ENCODE measurements at regions not wholly inside any gene's neighbourhood (a gene's known extent, or its start where the extent isn't known, plus 50 kb on each side); places are given as distances from the start of the nearest gene placed in this dataset.
"Not testable (repeated sequence)": the region's sequence is repeated elsewhere in the genome, so short reads cannot be mapped to it uniquely, and the experiment has no call there.

DNA sequence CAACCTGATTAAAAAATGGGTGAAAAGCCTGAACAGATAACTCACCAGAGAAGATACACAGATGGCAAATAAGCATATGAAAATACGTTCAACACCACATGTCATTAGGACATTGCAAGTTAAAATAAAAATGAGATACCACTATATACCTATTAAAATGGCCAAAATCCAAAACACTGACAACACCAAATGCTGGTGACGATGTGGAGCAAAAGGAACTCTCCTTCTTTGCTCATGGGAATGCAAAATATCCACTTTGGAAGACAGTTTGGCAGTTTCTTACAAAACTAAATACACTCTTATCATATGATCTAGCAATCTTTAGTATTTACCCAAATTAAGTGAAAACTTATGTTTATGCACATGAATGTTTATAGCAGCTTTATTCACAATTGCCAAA lies 100.5 kb upstream of the ARID1B start:
- no peaks in the 10 kb centered on the region for H3K9me3 ChIP-seq (ENCODE audit: control insufficient read depth, low read length)
- H3K4me1 ChIP-seq = no peaks in the 10 kb centered on the region
- no peaks in the 10 kb centered on the region for H3K27me3 ChIP-seq (ENCODE audit: control insufficient read depth, insufficient read depth, low read length)

DNA sequence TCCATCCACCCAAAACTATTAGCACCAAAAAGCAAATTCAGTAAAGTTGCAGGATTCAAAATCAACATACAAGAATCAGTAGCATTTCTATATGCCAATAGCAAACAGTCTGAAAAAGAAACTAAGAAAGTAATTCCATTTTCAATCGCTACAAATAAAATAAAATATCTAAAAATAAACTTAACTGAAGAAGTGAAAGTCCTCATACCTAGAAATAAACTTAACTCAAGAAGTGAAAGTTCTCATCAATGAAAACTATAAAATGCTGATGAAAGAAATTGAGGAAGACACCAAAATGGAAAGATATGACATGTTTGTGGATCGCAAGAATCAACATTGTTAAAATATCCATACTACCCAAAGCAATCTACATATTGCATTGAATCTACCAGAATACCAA lies 103.0 kb upstream of the ARID1B start:
- Histone ChIP-seq H3K4me2 (ENCODE audit: low read length) (no peak overlapping the region), H2AFZ (no peak overlapping the region), H3K9me3 (ENCODE audit: control insufficient read depth, low read length) (no peaks in the 10 kb centered on the region), H3K27ac (no peak overlapping the region), H3K36me3 (ENCODE audit: control insufficient read depth, insufficient read depth, low read length) (no peaks in the 10 kb centered on the region), H3K79me2 (no peaks in the 10 kb centered on the region), H3K9ac (no peak overlapping the region), H3K27me3 (ENCODE audit: control insufficient read depth, insufficient read depth, low read length) (no peaks in the 10 kb centered on the region), H3K4me3 (ENCODE audit: low read depth, low read length) (no peak overlapping the region), H3K4me1 (no peaks in the 10 kb centered on the region)
- TF ChIP-seq, protein P1, sequence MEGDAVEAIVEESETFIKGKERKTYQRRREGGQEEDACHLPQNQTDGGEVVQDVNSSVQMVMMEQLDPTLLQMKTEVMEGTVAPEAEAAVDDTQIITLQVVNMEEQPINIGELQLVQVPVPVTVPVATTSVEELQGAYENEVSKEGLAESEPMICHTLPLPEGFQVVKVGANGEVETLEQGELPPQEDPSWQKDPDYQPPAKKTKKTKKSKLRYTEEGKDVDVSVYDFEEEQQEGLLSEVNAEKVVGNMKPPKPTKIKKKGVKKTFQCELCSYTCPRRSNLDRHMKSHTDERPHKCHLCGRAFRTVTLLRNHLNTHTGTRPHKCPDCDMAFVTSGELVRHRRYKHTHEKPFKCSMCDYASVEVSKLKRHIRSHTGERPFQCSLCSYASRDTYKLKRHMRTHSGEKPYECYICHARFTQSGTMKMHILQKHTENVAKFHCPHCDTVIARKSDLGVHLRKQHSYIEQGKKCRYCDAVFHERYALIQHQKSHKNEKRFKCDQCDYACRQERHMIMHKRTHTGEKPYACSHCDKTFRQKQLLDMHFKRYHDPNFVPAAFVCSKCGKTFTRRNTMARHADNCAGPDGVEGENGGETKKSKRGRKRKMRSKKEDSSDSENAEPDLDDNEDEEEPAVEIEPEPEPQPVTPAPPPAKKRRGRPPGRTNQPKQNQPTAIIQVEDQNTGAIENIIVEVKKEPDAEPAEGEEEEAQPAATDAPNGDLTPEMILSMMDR (IDR thresholded peaks at IDR 0.05) = no peak

More for the DNA sequence above, 100.5 kb upstream of the ARID1B start:
- Histone ChIP-seq H2AFZ (no peak overlapping the region), H3K79me2 (no peaks in the 10 kb centered on the region), H3K4me2 (ENCODE audit: low read length) (no peak overlapping the region), H3K4me3 (ENCODE audit: low read depth, low read length) (no peak overlapping the region), H3K27ac (no peak overlapping the region), H3K9ac (no peak overlapping the region), H3K36me3 (ENCODE audit: control insufficient read depth, insufficient read depth, low read length) (no peaks in the 10 kb centered on the region)
- TF ChIP-seq, protein P1 (IDR thresholded peaks at IDR 0.05) = no peak

DNA sequence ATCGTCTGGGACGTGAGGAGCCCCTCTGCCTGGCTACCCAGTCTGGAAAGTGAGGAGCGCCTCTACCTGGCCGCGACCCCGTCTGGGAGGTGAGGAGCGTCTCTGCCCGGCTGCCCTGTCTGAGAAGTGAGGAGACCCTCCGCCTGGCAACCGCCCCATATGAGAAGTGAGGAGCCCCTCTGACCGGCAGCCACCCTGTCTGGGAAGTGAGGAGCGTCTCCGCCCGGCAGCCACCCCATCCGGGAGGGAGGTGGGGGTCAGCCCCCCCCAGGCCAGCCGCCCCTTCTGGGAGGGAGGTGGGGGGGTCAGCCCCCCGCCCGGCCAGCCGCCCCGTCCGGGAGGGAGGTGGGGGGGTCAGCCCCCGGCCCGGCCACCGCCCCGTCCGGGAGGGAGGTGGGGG lies 107.1 kb upstream of the ARID1B start:
- not testable (repeated sequence) for H3K9ac ChIP-seq; H3K79me2 ChIP-seq; H3K9me3 ChIP-seq (ENCODE audit: control insufficient read depth, low read length); H3K36me3 ChIP-seq (ENCODE audit: control insufficient read depth, insufficient read depth, low read length); H3K4me1 ChIP-seq; H3K27ac ChIP-seq; H3K4me2 ChIP-seq (ENCODE audit: low read length); H2AFZ ChIP-seq; H3K27me3 ChIP-seq (ENCODE audit: control insufficient read depth, insufficient read depth, low read length); H3K4me3 ChIP-seq (ENCODE audit: low read depth, low read length)

DNA sequence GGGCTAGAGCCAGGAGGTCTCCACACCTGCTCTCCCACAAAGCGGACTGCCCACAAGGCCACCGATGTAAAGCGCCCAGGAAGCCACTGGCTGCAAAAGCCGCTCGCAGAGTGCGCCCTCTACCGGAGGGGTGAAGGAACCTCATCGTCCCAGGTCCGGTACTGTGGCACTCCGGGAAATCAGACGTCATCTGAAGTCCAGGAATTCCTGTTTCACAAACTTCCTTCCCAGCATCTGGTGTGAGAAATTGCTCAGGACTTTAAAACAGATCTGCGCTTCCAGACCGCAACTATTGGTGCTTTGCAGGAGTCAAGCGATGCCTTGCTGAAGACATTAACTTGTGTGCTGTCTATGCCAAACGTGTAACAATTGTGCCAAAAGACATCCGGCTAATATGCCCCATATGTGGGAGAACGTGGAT lies 115.1 kb upstream of the ARID1B start:
- H3K4me2 ChIP-seq (ENCODE audit: low read length) = no peak overlapping the region
- no peak overlapping the region for H3K4me3 ChIP-seq (ENCODE audit: low read depth, low read length)
- no peaks in the 10 kb centered on the region for H3K27me3 ChIP-seq (ENCODE audit: control insufficient read depth, insufficient read depth, low read length)
- H3K36me3 ChIP-seq (ENCODE audit: control insufficient read depth, insufficient read depth, low read length) = no peaks in the 10 kb centered on the region
- no peaks in the 10 kb centered on the region for H3K79me2 ChIP-seq
- H3K9me3 ChIP-seq (ENCODE audit: control insufficient read depth, low read length) = no peaks in the 10 kb centered on the region
- no peak overlapping the region for H3K27ac ChIP-seq
- TF ChIP-seq, protein P1 (IDR thresholded peaks at IDR 0.05) = peak; percentile 23
- H2AFZ ChIP-seq = no peak overlapping the region
- H3K4me1 ChIP-seq = no peaks in the 10 kb centered on the region
- H3K9ac ChIP-seq = no peak overlapping the region

DNA sequence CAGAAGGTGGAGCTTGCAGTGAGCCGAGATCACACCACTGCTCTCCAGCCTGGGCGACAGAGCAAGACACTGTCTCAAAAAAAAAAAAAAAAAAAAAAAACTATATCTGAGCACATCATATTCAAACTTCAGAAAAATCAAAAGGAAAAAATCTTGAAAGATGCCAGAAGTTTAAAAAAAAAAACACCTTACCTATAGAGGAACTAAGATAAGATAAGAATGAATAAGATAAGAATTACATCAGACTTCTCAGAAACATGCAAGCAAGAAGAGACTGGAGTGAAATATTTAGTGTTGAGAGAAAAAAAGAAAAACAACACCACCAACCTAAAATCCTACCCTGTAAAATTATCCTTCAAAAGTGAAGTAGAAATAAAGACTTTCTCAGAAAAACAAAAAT lies 116.8 kb upstream of the ARID1B start:
- H3K4me3 ChIP-seq (ENCODE audit: low read depth, low read length) = no peak overlapping the region
- TF ChIP-seq, protein P1 (IDR thresholded peaks at IDR 0.05) = no peak
- no peaks in the 10 kb centered on the region for H3K4me1 ChIP-seq
- H3K4me2 ChIP-seq (ENCODE audit: low read length) = no peak overlapping the region
- no peaks in the 10 kb centered on the region for H3K79me2 ChIP-seq
- H3K27me3 ChIP-seq (ENCODE audit: control insufficient read depth, insufficient read depth, low read length) = no peaks in the 10 kb centered on the region
- H3K27ac ChIP-seq = no peak overlapping the region
- H2AFZ ChIP-seq = no peak overlapping the region
- H3K9me3 ChIP-seq (ENCODE audit: control insufficient read depth, low read length) = no peaks in the 10 kb centered on the region
- no peak overlapping the region for H3K9ac ChIP-seq
- H3K36me3 ChIP-seq (ENCODE audit: control insufficient read depth, insufficient read depth, low read length) = no peaks in the 10 kb centered on the region
